ENCODE measurements at regions not wholly inside any gene's neighbourhood (a gene's known extent, or its start where the extent isn't known, plus 50 kb on each side); places are given as distances from the start of the nearest gene placed in this dataset.

DNA sequence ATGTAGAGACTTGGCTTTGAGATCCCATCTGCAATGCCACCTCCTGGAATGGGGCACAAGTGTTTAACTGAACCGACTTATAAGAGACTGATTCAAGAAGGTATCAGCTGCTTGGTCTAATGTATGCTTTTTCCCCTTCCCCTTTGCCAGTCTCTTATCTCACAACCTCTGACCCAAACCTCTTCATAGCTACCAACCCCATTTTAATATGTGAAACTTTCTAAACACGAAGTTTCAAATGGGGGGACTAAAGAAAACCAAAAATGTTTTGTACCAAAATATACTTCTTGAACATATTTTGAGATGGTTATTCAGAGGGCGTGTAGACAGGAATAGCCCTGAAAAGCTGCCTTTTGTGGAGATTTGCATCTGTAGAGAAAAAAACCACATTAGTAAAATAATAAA, 73.1 kb downstream of the OXSM start:
- Histone ChIP-seq H3K9me3 (ENCODE audit: control insufficient read depth in 4 of 4, low read length in 3 of 4) (no peaks in the 10 kb centered on the region), H3K27ac (ENCODE audit: low read depth in 1 of 2, low read length in 2 of 2) (no peak overlapping the region), H3K27me3 (ENCODE audit: control insufficient read depth in 4 of 4, insufficient read depth in 4 of 4, low read length in 3 of 4) (peaks cover 0 to 2% (median 0%) of the 10 kb centered on the region in 4 donors), H3K9ac (ENCODE audit: low read depth in 1 of 2, low read length in 2 of 2) (no peak overlapping the region), H3K36me3 (ENCODE audit: control insufficient read depth in 4 of 4, insufficient read depth in 3 of 4, low read depth in 1 of 4, low read length in 3 of 4) (no peaks in the 10 kb centered on the region), H3K4me1 (ENCODE audit: control insufficient read depth in 4 of 4, insufficient read depth in 4 of 4, low read length in 3 of 4) (no peaks in the 10 kb centered on the region), H3K4me3 (ENCODE audit: low read depth in 1 of 3, low read length in 3 of 3) (no peak overlapping the region)
- DNase-seq (ENCODE audit: low spot score) = no peak
- TF ChIP-seq SP1 (IDR thresholded peaks at IDR 0.05) (no peak), NR2F2 (IDR thresholded peaks at IDR 0.05) (no peak), TAF1 (conservative IDR thresholded peaks at IDR 0.05) (no peak), FOXA1 (IDR thresholded peaks at IDR 0.05) (no peak), JUND (IDR thresholded peaks at IDR 0.05) (no peak), EGR1 (IDR thresholded peaks at IDR 0.05; ENCODE audit: low read depth in 2 of 2) (no peak), GABPA (IDR thresholded peaks at IDR 0.05 in 1 of 2, conservative IDR thresholded peaks at IDR 0.05 in 1 of 2) (no peak), YY1 (IDR thresholded peaks at IDR 0.05) (no peak), HNF4G (IDR thresholded peaks at IDR 0.05) (no peak), HNF4A (conservative IDR thresholded peaks at IDR 0.05) (no peak), RXRA (IDR thresholded peaks at IDR 0.05) (no peak), RAD21 (IDR thresholded peaks at IDR 0.05) (no peak), FOXA2 (IDR thresholded peaks at IDR 0.05) (no peak)
- TF ChIP-seq, protein P1, sequence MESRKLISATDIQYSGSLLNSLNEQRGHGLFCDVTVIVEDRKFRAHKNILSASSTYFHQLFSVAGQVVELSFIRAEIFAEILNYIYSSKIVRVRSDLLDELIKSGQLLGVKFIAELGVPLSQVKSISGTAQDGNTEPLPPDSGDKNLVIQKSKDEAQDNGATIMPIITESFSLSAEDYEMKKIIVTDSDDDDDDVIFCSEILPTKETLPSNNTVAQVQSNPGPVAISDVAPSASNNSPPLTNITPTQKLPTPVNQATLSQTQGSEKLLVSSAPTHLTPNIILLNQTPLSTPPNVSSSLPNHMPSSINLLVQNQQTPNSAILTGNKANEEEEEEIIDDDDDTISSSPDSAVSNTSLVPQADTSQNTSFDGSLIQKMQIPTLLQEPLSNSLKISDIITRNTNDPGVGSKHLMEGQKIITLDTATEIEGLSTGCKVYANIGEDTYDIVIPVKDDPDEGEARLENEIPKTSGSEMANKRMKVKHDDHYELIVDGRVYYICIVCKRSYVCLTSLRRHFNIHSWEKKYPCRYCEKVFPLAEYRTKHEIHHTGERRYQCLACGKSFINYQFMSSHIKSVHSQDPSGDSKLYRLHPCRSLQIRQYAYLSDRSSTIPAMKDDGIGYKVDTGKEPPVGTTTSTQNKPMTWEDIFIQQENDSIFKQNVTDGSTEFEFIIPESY (IDR thresholded peaks at IDR 0.05) = no peak
- TF ChIP-seq, protein P2, sequence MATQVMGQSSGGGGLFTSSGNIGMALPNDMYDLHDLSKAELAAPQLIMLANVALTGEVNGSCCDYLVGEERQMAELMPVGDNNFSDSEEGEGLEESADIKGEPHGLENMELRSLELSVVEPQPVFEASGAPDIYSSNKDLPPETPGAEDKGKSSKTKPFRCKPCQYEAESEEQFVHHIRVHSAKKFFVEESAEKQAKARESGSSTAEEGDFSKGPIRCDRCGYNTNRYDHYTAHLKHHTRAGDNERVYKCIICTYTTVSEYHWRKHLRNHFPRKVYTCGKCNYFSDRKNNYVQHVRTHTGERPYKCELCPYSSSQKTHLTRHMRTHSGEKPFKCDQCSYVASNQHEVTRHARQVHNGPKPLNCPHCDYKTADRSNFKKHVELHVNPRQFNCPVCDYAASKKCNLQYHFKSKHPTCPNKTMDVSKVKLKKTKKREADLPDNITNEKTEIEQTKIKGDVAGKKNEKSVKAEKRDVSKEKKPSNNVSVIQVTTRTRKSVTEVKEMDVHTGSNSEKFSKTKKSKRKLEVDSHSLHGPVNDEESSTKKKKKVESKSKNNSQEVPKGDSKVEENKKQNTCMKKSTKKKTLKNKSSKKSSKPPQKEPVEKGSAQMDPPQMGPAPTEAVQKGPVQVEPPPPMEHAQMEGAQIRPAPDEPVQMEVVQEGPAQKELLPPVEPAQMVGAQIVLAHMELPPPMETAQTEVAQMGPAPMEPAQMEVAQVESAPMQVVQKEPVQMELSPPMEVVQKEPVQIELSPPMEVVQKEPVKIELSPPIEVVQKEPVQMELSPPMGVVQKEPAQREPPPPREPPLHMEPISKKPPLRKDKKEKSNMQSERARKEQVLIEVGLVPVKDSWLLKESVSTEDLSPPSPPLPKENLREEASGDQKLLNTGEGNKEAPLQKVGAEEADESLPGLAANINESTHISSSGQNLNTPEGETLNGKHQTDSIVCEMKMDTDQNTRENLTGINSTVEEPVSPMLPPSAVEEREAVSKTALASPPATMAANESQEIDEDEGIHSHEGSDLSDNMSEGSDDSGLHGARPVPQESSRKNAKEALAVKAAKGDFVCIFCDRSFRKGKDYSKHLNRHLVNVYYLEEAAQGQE (IDR thresholded peaks at IDR 0.05) = no peak
- TF ChIP-seq, protein P3, sequence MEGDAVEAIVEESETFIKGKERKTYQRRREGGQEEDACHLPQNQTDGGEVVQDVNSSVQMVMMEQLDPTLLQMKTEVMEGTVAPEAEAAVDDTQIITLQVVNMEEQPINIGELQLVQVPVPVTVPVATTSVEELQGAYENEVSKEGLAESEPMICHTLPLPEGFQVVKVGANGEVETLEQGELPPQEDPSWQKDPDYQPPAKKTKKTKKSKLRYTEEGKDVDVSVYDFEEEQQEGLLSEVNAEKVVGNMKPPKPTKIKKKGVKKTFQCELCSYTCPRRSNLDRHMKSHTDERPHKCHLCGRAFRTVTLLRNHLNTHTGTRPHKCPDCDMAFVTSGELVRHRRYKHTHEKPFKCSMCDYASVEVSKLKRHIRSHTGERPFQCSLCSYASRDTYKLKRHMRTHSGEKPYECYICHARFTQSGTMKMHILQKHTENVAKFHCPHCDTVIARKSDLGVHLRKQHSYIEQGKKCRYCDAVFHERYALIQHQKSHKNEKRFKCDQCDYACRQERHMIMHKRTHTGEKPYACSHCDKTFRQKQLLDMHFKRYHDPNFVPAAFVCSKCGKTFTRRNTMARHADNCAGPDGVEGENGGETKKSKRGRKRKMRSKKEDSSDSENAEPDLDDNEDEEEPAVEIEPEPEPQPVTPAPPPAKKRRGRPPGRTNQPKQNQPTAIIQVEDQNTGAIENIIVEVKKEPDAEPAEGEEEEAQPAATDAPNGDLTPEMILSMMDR (IDR thresholded peaks at IDR 0.05; ENCODE audit: low read depth, low read length, missing input control) = no peak
- TF ChIP-seq, protein P4, sequence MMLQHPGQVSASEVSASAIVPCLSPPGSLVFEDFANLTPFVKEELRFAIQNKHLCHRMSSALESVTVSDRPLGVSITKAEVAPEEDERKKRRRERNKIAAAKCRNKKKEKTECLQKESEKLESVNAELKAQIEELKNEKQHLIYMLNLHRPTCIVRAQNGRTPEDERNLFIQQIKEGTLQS (IDR thresholded peaks at IDR 0.05) = no peak
- TF ChIP-seq, protein P5, sequence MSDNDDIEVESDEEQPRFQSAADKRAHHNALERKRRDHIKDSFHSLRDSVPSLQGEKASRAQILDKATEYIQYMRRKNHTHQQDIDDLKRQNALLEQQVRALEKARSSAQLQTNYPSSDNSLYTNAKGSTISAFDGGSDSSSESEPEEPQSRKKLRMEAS (IDR thresholded peaks at IDR 0.05) = no peak
- 82% methylated on average over 3 of the region's 3 CpGs for WGBS

All from liver (tissue), 8 donors.